ENCODE measurements at regions not wholly inside any gene's neighbourhood (a gene's known extent, or its start where the extent isn't known, plus 50 kb on each side); places are given as distances from the start of the nearest gene placed in this dataset.

DNA sequence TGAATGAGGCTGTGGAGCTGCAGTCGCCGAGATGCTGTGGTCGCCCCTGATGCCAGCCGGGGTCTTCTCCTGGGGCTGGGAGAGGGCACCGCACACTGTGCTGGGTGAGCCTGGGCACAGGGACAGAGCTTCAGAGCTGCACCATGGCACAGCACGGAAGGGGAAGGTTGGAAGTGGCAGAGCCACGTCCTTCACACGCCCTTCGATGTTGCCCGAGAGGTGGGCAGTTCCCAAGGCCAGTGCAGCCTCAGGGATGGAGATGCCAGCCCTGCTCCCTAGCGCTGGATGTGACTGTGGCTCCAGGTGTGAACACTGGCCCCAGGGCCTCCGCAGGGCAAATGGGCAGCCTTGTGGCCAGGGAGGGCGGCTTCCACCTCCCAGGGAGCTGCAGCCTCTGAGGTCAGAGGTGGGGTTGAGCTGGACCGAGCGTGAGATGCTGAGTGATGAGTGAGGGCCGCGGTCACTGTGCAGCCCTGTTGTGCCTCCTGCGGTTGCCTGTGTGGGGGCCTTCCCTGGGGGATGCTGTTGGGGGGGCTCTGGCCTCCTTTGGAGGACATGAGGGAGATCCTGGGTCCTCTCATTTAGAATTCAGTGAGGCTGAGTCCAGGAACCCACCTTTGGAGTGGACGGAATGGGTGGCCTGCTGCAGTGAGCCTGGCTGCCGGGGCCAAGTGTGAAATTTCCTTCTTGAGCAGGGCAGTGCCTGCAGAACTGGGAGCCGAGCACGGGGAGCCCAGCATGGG, 1090.0 kb downstream of the BRD1 start:
- no peaks in the 10 kb centered on the region for H3K27me3 ChIP-seq (ENCODE audit: low read length)
- TF ChIP-seq EZH2phosphoT487 (conservative IDR thresholded peaks at IDR 0.05; ENCODE audit: low read length): no peak
- TF ChIP-seq, protein P1, sequence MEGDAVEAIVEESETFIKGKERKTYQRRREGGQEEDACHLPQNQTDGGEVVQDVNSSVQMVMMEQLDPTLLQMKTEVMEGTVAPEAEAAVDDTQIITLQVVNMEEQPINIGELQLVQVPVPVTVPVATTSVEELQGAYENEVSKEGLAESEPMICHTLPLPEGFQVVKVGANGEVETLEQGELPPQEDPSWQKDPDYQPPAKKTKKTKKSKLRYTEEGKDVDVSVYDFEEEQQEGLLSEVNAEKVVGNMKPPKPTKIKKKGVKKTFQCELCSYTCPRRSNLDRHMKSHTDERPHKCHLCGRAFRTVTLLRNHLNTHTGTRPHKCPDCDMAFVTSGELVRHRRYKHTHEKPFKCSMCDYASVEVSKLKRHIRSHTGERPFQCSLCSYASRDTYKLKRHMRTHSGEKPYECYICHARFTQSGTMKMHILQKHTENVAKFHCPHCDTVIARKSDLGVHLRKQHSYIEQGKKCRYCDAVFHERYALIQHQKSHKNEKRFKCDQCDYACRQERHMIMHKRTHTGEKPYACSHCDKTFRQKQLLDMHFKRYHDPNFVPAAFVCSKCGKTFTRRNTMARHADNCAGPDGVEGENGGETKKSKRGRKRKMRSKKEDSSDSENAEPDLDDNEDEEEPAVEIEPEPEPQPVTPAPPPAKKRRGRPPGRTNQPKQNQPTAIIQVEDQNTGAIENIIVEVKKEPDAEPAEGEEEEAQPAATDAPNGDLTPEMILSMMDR (IDR thresholded peaks at IDR 0.05; ENCODE audit: insufficient read depth, low read length, poor library complexity, severe bottlenecking): no peak
- H3K4me3 ChIP-seq (ENCODE audit: insufficient read depth, low read length, poor library complexity, severe bottlenecking): no peak overlapping the region
- no peak overlapping the region for H3K4me2 ChIP-seq (ENCODE audit: low read depth, low read length, poor library complexity, severe bottlenecking)
- H3K27ac ChIP-seq (ENCODE audit: low read depth, low read length): no peak overlapping the region
- H3K9me3 ChIP-seq (ENCODE audit: insufficient read depth, low read length): no peaks in the 10 kb centered on the region
- H3K36me3 ChIP-seq (ENCODE audit: low read length): no peaks in the 10 kb centered on the region
- no peak overlapping the region for H3K9ac ChIP-seq (ENCODE audit: low read length)
- H4K20me1 ChIP-seq (ENCODE audit: low read depth, low read length): no peaks in the 10 kb centered on the region
- no peaks in the 10 kb centered on the region for H3K9me2 ChIP-seq (replicated peaks; ENCODE audit: insufficient read depth, low read length)
- H3K79me2 ChIP-seq (ENCODE audit: insufficient read depth, low read length): no peaks in the 10 kb centered on the region
- no peak overlapping the region for H2AFZ ChIP-seq (ENCODE audit: low read depth, low read length, severe bottlenecking)
- H3F3A ChIP-seq (ENCODE audit: insufficient read depth): no peaks in the 10 kb centered on the region

DNA sequence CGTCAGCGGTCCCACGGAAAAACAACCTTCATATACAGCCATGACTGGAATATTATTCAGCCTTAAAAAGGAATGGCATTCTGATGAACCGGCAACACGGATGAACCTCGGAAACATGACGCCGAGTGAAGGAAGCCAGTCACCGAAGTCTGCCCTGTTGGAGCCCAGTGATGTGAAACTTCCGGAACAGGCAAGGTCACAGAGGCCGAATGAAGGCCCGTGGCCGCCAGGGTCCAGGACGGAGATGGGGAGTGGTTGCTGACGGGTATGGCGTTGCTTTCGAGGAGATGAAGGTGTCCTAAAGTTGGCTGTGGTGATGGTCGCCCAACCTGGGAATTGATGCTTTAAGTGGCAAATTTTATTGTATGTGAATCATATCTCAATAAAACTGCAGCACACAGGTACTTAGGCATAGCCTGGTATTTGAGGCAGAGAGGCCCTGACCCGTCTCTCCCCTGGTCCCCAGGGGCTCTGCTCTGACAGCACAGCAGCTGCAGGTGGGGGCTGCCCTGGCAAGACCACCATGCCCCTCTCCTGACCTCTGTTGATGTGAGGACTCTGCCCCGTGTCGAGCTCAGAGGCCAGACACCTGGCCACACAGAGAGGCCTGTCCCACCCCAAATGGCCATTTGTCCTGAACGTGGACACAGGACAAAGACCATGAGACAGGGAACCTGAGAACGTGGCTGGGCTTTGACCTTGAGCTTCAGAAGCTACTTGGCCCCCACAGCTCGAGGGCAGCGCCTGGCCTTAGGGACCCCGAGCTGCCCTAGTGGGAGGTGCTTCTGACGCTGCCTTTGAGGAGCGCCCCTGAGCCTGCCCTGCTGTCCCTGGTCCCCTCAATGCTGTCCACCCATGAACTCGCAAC, 1090.8 kb downstream of the BRD1 start:
- Histone ChIP-seq H3K4me3 (ENCODE audit: insufficient read depth, low read length, poor library complexity, severe bottlenecking) (no peak overlapping the region), H3K4me2 (ENCODE audit: low read depth, low read length, poor library complexity, severe bottlenecking) (no peak overlapping the region), H3K27ac (ENCODE audit: low read depth, low read length) (no peak overlapping the region), H3K27me3 (ENCODE audit: low read length) (no peaks in the 10 kb centered on the region), H3K9ac (ENCODE audit: low read length) (no peak overlapping the region), H3K79me2 (ENCODE audit: insufficient read depth, low read length) (no peaks in the 10 kb centered on the region), H2AFZ (ENCODE audit: low read depth, low read length, severe bottlenecking) (no peak overlapping the region), H3F3A (ENCODE audit: insufficient read depth) (no peaks in the 10 kb centered on the region), H3K9me2 (replicated peaks; ENCODE audit: insufficient read depth, low read length) (no peaks in the 10 kb centered on the region), H3K9me3 (ENCODE audit: insufficient read depth, low read length) (no peaks in the 10 kb centered on the region), H4K20me1 (ENCODE audit: low read depth, low read length) (no peaks in the 10 kb centered on the region), H3K36me3 (ENCODE audit: low read length) (no peaks in the 10 kb centered on the region)
- no peak for TF ChIP-seq EZH2phosphoT487 (conservative IDR thresholded peaks at IDR 0.05; ENCODE audit: low read length)
- TF ChIP-seq, protein P1 (IDR thresholded peaks at IDR 0.05; ENCODE audit: insufficient read depth, low read length, poor library complexity, severe bottlenecking): no peak

DNA sequence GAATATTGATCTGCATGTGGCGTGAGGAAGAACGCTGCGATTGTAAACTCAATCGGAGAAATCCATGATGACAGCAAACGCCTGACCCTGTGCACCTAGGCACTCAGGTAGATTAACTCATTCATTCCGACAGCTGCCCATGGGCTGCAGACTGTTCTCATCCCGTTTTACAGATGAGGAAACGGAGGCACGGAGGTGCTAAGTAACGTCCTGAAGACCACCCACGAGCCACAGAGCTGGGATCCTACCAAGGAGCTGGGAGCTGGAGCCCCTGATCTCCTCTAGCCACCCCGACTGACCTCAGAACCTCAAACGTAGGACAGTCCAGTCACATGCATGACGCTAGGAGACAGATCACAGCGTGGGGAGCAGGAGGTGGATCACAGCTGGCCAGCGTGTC, 1092.7 kb downstream of the BRD1 start:
- Histone ChIP-seq H3F3A (ENCODE audit: insufficient read depth) (no peaks in the 10 kb centered on the region), H3K36me3 (ENCODE audit: low read length) (no peaks in the 10 kb centered on the region), H3K9me3 (ENCODE audit: insufficient read depth, low read length) (no peaks in the 10 kb centered on the region), H2AFZ (ENCODE audit: low read depth, low read length, severe bottlenecking) (no peak overlapping the region), H3K9me2 (replicated peaks; ENCODE audit: insufficient read depth, low read length) (no peaks in the 10 kb centered on the region), H3K4me2 (ENCODE audit: low read depth, low read length, poor library complexity, severe bottlenecking) (no peak overlapping the region), H3K4me3 (ENCODE audit: insufficient read depth, low read length, poor library complexity, severe bottlenecking) (no peak overlapping the region), H3K9ac (ENCODE audit: low read length) (no peak overlapping the region), H3K27ac (ENCODE audit: low read depth, low read length) (no peak overlapping the region), H3K27me3 (ENCODE audit: low read length) (no peaks in the 10 kb centered on the region), H4K20me1 (ENCODE audit: low read depth, low read length) (no peaks in the 10 kb centered on the region), H3K79me2 (ENCODE audit: insufficient read depth, low read length) (no peaks in the 10 kb centered on the region)
- TF ChIP-seq EZH2phosphoT487 (conservative IDR thresholded peaks at IDR 0.05; ENCODE audit: low read length): no peak
- TF ChIP-seq, protein P1 (IDR thresholded peaks at IDR 0.05; ENCODE audit: insufficient read depth, low read length, poor library complexity, severe bottlenecking): no peak
